ENCODE measurements at regions not wholly inside any gene's neighbourhood (a gene's known extent, or its start where the extent isn't known, plus 50 kb on each side); places are given as distances from the start of the nearest gene placed in this dataset.

DNA sequence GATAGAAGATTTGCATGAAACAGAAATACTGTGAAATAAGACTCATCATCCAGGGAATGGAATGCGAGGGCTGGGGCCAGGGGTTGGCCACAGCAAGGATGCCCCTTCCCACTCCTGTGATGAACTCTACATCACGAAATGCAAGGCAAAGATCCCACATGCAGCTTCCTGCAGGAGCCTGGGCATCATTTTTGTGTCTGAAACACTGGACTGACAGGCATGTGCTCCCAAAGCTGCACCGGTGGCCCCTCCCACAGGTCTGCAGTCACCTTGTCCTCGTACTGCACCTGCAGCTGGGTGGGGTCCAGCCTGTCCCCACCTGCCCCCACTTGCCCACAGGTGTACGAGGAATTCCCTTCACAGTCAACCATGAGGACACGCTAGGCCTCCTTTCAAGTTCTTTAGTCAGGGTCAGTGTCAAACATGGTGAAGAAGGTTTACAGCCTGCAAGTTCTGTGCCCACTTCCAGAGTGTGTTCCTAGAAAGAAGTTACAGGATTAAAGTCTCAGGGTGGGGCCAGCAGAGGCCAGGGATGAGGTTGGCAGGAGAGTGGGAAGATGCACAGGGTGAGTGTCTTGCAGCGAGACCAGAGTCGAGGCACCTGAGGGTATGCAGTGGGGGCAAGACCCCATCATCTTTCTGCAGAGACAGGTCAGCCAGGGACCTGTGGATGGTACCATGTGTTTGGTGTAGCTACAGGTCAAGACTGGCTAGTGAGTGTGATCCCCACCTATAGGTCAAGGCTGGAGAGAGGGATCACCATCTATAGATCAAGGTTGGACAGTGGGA is 155.0 kb upstream of the IRX2 start:
- intact Hi-C loops (cut with micrococcal nuclease), result no loop called here
- H3K4me1 ChIP-seq (ENCODE audit: control insufficient read depth in 2 of 2, insufficient read depth in 2 of 2, low read length in 2 of 2), result no peaks in the 10 kb centered on the region
- peaks cover 0 to 33% (median 0%) of the 10 kb centered on the region in 3 donors for H3K9me3 ChIP-seq (ENCODE audit: control extremely low read depth in 1 of 3, control insufficient read depth in 2 of 3, insufficient read depth in 1 of 3, low read length in 2 of 3)
- no peak for DNase-seq
- no peak for ATAC-seq (ENCODE audit: low read depth)
- Mint-ChIP-seq H3K4me3 (no peak overlapping the region), H3K9me3 (ENCODE audit: insufficient read depth) (no peaks in the 10 kb centered on the region), H3K27me3 (no peaks in the 10 kb centered on the region), H3K4me1 (no peaks in the 10 kb centered on the region), H3K27ac (no peak overlapping the region)
- H3K36me3 ChIP-seq (replicated peaks in 1 of 2; ENCODE audit: control extremely low read depth in 1 of 2, control insufficient read depth in 1 of 2, extremely low read depth in 1 of 2, insufficient read depth in 2 of 2, low read length in 1 of 2), result no peaks in the 10 kb centered on the region
- H2AFZ ChIP-seq (ENCODE audit: insufficient read depth, low read depth, low read length, poor library complexity, severe bottlenecking), result no peak overlapping the region
- CTCF ChIA-PET, result no interaction called here
- no peaks in the 10 kb centered on the region for H4K20me1 ChIP-seq (ENCODE audit: control insufficient read depth, insufficient read depth, low read length, poor library complexity, severe bottlenecking)
- POLR2A ChIA-PET, result no interaction called here
- H3K27ac ChIP-seq (ENCODE audit: low read length in 2 of 2), result no peak overlapping the region
- no peaks in the 10 kb centered on the region for H3K27me3 ChIP-seq (replicated peaks in 1 of 4; ENCODE audit: control extremely low read depth in 1 of 4, control insufficient read depth in 3 of 4, insufficient read depth in 4 of 4, low read length in 3 of 4)
- TF ChIP-seq, protein P1, sequence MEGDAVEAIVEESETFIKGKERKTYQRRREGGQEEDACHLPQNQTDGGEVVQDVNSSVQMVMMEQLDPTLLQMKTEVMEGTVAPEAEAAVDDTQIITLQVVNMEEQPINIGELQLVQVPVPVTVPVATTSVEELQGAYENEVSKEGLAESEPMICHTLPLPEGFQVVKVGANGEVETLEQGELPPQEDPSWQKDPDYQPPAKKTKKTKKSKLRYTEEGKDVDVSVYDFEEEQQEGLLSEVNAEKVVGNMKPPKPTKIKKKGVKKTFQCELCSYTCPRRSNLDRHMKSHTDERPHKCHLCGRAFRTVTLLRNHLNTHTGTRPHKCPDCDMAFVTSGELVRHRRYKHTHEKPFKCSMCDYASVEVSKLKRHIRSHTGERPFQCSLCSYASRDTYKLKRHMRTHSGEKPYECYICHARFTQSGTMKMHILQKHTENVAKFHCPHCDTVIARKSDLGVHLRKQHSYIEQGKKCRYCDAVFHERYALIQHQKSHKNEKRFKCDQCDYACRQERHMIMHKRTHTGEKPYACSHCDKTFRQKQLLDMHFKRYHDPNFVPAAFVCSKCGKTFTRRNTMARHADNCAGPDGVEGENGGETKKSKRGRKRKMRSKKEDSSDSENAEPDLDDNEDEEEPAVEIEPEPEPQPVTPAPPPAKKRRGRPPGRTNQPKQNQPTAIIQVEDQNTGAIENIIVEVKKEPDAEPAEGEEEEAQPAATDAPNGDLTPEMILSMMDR (IDR thresholded peaks at IDR 0.05), result no peak
- TF ChIP-seq EZH2 (IDR thresholded peaks at IDR 0.05; ENCODE audit: borderline replicate concordance, insufficient read depth, low read depth, low read length, poor library complexity, severe bottlenecking), result no peak
- WGBS (ENCODE audit: insufficient coverage), result 88% methylated on average over 7 of the region's 8 CpGs
- no peaks in the 10 kb centered on the region for H3K79me2 ChIP-seq (ENCODE audit: control insufficient read depth, insufficient read depth, low read length)
- no peak overlapping the region for H3K4me3 ChIP-seq (ENCODE audit: control extremely low read depth in 1 of 5, extremely low read depth in 1 of 5, insufficient read depth in 1 of 5, low read depth in 2 of 5, low read length in 4 of 5)
- no peak overlapping the region for H3K9ac ChIP-seq (ENCODE audit: low read length)
- no peak overlapping the region for H3K4me2 ChIP-seq (replicated peaks; ENCODE audit: low read depth, low read length, poor library complexity, severe bottlenecking)

DNA sequence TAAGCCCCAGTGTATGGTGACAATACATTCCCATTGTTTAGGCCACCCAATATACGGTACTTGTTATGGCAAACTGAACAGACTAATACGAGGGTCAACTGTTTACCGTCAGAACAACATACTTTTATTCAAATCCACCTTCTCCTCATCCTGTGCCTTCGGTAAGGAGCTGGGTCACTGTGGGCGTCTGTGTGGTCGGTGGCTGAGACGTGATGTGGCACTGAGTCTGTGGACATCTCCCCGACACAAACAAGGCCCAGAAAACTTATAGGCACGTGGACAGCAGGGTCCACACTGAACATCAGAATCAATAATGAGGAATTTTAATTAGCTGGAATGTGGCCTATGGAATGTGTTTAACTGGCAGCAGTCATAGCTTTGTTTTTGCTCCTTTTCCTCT is 154.3 kb upstream of the IRX2 start:
- ATAC-seq (ENCODE audit: low read depth) (no peak), DNase-seq (no peak)
- no peaks in the 10 kb centered on the region for H3K4me1 Mint-ChIP-seq
- Histone ChIP-seq H3K79me2 (ENCODE audit: control insufficient read depth, insufficient read depth, low read length) (no peaks in the 10 kb centered on the region), H3K9ac (ENCODE audit: low read length) (no peak overlapping the region), H3K4me3 (ENCODE audit: control extremely low read depth in 1 of 5, extremely low read depth in 1 of 5, insufficient read depth in 1 of 5, low read depth in 2 of 5, low read length in 4 of 5) (no peak overlapping the region), H4K20me1 (ENCODE audit: control insufficient read depth, insufficient read depth, low read length, poor library complexity, severe bottlenecking) (no peaks in the 10 kb centered on the region), H3K9me3 (ENCODE audit: control extremely low read depth in 1 of 3, control insufficient read depth in 2 of 3, insufficient read depth in 1 of 3, low read length in 2 of 3) (peaks cover 0 to 36% (median 0%) of the 10 kb centered on the region in 3 donors), H3K27ac (ENCODE audit: low read length in 2 of 2) (no peak overlapping the region), H3K27me3 (replicated peaks in 1 of 4; ENCODE audit: control extremely low read depth in 1 of 4, control insufficient read depth in 3 of 4, insufficient read depth in 4 of 4, low read length in 3 of 4) (no peaks in the 10 kb centered on the region), H2AFZ (ENCODE audit: insufficient read depth, low read depth, low read length, poor library complexity, severe bottlenecking) (no peak overlapping the region), H3K36me3 (replicated peaks in 1 of 2; ENCODE audit: control extremely low read depth in 1 of 2, control insufficient read depth in 1 of 2, extremely low read depth in 1 of 2, insufficient read depth in 2 of 2, low read length in 1 of 2) (no peaks in the 10 kb centered on the region), H3K4me1 (ENCODE audit: control insufficient read depth in 2 of 2, insufficient read depth in 2 of 2, low read length in 2 of 2) (no peaks in the 10 kb centered on the region), H3K4me2 (replicated peaks; ENCODE audit: low read depth, low read length, poor library complexity, severe bottlenecking) (no peak overlapping the region)
- H3K27me3 Mint-ChIP-seq, result no peaks in the 10 kb centered on the region
- H3K27ac Mint-ChIP-seq, result no peak overlapping the region
- H3K9me3 Mint-ChIP-seq (ENCODE audit: insufficient read depth), result peaks cover 2% of the 10 kb centered on the region
- H3K4me3 Mint-ChIP-seq, result no peak overlapping the region
- CTCF ChIA-PET, result no interaction called here
- WGBS (ENCODE audit: insufficient coverage), result 91% methylated on average over 8 of the region's 9 CpGs
- POLR2A ChIA-PET, result no interaction called here
- intact Hi-C loops (cut with micrococcal nuclease), result no loop called here
- TF ChIP-seq, protein P1 (IDR thresholded peaks at IDR 0.05), result no peak
- no peak for TF ChIP-seq EZH2 (IDR thresholded peaks at IDR 0.05; ENCODE audit: borderline replicate concordance, insufficient read depth, low read depth, low read length, poor library complexity, severe bottlenecking)
